GM21717 (cell line): ENCODE measurements at regions not wholly inside any gene's neighbourhood (a gene's known extent, or its start where the extent isn't known, plus 50 kb on each side); places are given as distances from the start of the nearest gene placed in this dataset.

Experiments used
- ATAC-seq: cut with Tn5 transposase; IDR thresholded peaks from one replicate; pipeline ENCODE4 v1.9.1; 2021; ENCODE audit warnings: mild to moderate bottlenecking, moderate library complexity; ENCODE audit not compliant: unreplicated experiment

- ATAC-seq: no peak
These were observed 439.1 kb downstream of the DMAC1 start for GRCh38 chr9:7360513-7360912.

GRCh38 chr9:7358876-7359275 is 440.7 kb downstream of the DMAC1 start:
- ATAC-seq: no peak

DNA sequence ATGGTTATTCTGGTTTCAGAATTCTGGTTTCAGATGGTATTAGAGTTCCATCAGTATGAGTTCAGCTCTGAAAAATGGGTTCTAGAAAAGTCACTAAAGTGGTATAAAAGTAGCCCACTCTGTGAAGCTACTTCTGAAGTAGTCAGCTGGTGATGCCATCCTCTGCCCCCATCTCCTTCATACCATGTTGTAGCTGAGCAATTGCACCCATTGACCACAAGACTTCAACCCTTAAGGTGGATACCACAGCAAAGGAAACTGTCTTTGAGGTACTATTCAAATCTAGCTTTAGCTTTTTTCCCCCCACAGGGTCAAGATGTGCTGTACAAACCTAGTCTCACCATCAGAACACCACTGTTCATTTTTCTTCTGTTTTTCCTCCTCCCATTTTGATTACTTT is 444.9 kb downstream of the DMAC1 start:
- ATAC-seq: no peak

DNA sequence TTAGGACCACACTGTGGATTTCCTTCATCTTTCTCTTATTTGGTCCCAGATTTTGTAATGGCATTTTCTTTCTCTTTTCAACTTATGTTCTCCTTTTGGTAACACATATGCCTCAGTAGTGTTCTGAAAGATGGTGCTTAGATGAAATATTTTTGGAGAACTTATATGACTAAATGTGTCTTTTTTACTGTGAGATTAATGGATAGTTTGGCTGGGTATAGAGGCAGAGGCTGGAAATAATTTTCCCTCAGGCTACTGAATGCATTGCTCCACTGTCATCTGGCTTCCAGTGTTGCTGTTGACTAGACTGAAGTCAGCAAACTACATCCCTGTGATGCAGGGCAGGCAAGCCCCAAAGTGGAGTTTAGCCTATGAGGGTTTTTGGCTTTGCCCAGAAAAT is 450.9 kb downstream of the DMAC1 start:
- ATAC-seq: no peak

GRCh38 chr9:7347556-7347955 is 452.0 kb downstream of the DMAC1 start:
- no peak for ATAC-seq

DNA sequence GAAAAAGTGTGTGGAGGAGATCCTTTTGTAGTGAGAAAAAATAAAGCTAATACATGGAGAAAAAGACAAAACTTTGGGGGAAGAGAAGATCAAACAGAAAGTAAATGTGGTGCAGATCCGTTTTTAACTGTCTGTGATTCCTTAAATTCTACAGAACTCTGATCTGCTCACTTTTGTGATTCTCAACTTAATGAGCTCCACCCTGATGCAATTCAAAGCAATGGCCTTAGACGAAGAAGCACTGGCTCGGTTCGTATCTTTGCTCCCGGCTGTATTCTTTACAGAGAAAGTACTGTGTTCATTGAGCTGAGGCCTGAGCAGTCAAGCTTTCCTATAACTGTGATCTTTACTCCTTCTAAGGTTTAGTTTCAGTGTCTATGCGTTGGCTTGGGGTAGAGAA is 453.4 kb downstream of the DMAC1 start:
- ATAC-seq: no peak

- ATAC-seq: no peak
These were observed 456.8 kb downstream of the DMAC1 start for GRCh38 chr9:7342736-7343135.

DNA sequence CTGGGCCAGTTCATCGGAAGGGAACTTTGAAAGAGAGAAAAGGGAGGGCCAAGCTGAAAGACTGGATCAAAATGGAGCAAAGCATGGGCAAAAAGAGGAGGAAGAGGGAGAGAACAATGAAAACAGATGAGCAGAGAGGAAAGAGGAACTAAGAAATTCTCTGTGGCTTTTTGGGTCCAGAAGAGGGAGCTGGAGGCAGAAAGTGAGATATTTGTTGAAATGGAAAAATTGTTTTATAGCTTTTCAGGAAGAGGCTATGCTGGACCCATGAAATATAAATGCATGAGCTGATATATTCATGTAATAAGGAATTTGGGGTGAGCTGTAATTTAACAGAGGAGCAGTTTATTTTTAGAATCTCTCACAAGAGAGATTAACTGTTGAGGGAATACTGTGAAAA is 457.3 kb downstream of the DMAC1 start:
- ATAC-seq: peak; percentile 86

GRCh38 chr9:7341571-7341970 is 458.0 kb downstream of the DMAC1 start:
- ATAC-seq: peak; percentile 51

GRCh38 chr9:7340451-7340850 is 459.1 kb downstream of the DMAC1 start:
- no peak for ATAC-seq

DNA sequence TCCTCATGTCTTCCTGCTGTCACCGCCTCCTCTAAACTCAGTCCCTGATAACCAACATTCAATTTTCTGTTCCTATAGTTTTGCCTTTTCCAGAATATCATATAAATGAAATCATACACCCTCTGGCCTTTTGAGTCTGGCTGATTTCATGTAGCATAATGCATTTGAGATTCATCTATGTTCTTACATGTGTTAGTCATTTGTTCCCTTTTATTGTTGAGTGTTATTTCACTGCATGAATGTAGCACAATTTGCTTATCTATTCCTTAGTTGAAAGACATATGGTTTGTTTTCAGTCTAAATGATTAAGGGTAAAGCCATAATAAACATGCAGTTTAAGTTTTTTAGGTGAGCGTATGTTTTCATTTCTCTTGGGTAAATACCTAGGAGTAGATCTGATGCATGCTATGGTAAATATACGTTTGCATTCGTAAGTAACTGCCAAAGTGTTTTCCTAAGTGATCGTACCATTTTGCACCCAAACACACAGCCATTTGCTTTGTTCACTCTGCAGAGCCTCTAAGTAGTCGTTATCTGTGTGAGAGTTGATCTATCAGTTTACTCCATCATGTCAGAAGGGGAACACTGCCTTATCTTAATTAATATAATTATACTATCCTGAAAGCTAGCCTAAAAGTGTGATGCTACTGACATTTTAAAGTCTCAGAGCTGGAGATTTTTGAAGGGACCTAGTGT is 460.8 kb downstream of the DMAC1 start:
- ATAC-seq: no peak

GRCh38 chr9:7336356-7337065 is 463.1 kb downstream of the DMAC1 start:
- ATAC-seq: no peak

DNA sequence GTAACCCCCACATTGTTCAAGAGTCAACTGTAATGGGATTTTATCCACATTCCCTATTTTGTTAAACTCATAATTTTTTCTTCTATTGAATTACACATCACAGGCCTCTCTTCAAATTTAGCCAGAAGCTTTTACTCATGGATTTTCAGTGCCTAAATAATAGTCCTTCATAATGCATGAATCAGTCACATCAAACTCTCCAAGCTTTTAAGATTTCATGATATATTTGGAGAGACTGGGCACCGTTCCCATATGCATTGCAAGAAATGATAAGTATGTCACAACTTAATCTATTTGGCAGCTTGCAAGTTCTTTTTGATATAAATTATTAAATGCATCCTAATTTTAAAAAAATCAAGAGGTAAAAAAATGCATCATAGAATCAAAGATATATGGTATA is 465.9 kb downstream of the DMAC1 start:
- ATAC-seq: no peak

DNA sequence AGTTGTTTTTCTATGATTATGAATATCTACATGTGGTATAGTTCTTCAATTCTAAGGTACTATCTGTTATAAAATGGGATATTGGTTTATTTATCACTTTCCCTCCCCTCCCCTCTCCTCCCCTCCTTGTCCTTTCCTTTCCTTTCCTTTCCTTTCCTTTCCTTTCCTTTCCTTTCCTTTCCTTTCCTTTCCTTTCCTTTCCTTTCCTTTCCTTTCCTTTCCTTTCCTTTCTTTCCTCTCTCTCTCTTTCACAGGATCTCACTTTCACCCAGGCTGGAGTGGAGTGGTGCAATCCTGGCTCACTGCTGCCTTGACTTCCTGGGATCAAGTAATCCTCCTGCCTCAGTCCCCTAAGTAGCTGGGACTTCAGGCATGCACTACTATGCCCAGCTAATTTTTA is 466.8 kb downstream of the DMAC1 start:
- ATAC-seq: no peak

GRCh38 chr9:7328453-7328852 is 471.1 kb downstream of the DMAC1 start:
- ATAC-seq: no peak

- ATAC-seq: no peak
These were observed 473.6 kb downstream of the DMAC1 start for GRCh38 chr9:7325995-7326394.

DNA sequence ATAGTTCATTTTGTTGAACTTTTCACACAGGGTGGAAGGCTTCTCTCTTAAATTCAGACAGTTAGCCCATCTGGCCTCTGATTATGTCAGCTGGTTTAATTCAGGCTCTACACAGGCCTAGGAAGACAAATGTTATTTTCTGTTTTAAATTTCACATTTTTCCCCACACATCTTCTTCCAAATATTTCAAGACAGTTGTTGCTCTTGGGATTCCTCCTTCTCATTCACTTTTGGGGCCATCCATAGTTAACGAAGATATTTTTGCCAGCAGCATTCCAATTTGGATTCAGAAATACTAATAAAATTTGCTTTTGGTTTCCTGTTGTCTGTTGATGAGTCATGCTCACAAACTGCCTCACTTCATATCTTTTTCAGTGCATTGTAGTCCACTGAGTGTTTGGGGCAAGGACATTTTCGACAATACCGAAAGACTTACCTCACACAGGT is 475.4 kb downstream of the DMAC1 start:
- no peak for ATAC-seq

DNA sequence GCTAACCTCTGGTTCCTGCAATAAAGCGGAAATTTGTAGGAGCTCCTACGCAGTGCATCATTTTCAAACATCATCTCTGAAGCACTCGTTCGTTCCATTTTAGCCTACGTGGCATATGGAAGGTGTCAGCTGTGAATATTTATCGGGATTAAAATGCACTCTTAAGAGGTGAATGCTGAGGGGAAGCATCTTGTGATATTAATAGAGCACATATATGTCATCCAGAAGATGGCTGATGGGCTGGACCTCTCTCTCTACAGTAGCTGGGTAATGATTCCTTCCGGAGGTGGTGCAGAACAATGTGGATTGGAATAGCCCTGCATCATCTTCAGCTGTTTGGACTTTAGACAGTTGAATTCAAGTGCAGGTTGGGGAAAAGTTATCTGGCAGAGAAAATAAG is 478.7 kb downstream of the DMAC1 start:
- ATAC-seq: no peak

DNA sequence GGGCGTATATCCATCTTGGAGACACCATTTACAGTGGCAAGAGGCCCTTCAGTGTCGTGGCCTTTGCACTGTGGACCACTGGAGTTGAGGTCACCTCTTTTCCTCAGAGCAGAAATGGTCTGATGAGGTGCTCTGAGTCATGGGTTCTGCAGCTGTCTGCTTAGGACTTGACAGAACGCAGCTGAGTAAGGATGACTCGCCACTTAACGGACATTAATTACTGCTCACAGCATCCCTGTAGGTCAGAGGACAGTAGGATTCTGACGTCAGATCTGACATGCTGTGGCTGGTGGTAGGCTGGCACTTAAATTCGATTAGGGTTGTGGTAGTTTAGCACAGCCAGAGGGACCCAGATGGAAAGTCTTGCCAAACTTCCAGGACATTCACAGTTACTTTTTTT is 479.4 kb downstream of the DMAC1 start:
- no peak for ATAC-seq

GRCh38 chr9:7318920-7319319 is 480.7 kb downstream of the DMAC1 start:
- ATAC-seq: no peak

- ATAC-seq: no peak
These were observed 482.6 kb downstream of the DMAC1 start for GRCh38 chr9:7316967-7317366.

GRCh38 chr9:7316166-7316795 is 483.3 kb downstream of the DMAC1 start:
- no peak for ATAC-seq
